ENCODE measurements at regions not wholly inside any gene's neighbourhood (a gene's known extent, or its start where the extent isn't known, plus 50 kb on each side); places are given as distances from the start of the nearest gene placed in this dataset.

DNA sequence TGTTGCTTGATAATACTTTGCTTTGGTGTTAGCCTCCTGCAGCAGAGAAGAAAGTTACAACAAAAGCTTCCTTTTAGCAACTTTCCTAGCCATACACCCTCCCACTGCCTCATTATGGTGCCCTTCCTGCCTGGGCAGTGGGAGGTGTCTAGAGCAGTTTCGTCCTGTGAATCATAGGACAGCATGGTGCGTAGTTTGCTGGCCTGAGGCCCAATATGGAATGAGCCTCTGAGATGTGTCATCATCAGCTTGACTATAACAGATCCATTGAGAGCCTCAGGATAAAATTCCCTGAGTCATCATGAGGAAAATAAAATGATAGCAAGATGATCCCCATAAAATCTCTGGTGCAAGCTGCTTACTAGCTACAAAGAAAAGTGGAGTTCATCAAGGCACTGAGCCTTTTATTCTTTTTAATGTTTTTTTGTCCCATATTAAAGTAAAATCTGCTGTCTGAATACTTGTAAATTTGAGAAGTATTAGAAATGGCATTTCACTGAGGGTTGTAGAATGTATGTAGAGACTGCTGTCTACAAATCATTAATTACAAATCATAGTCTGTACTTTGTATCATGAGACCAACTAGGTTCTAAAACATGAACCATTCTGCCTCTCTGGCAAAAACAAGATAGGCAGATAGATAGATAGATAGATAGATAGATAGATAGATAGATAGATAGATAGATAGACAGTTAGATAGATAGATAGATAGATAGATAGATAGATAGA is 303.0 kb upstream of the PDE4D start:
- DNase-seq: no peak
- Histone ChIP-seq H3K4me1 (no peaks in the 10 kb centered on the region), H3K27me3 (no peaks in the 10 kb centered on the region), H3K4me3 (no peak overlapping the region), H3K36me3 (no peaks in the 10 kb centered on the region), H3K9me3 (no peaks in the 10 kb centered on the region), H3K27ac (no peak overlapping the region)
- in situ Hi-C loops (cut with MboI; ENCODE audit: low pct_ligation_motif_present in 1 of 4, low pct_unique_long_range_greater_than_20kb in 1 of 4, low sequenced_read_pairs in 3 of 4) (no loop called here), intact Hi-C loops (cut with DNase I; ENCODE audit: low total_unique reads) (no loop called here)
- 70% methylated on average over 2 of the region's 2 CpGs; no CpG with 5 or more reads in 1 of the 2 donors for WGBS, 2 donors (ENCODE audit: low coverage in 1 of 2)
- TF ChIP-seq POLR2AphosphoS5 (IDR thresholded peaks at IDR 0.05) (no peak), EP300 (IDR thresholded peaks at IDR 0.05; ENCODE audit: low read depth) (no peak), POLR2A (IDR thresholded peaks at IDR 0.05) (no peak)
- TF ChIP-seq, protein P1, sequence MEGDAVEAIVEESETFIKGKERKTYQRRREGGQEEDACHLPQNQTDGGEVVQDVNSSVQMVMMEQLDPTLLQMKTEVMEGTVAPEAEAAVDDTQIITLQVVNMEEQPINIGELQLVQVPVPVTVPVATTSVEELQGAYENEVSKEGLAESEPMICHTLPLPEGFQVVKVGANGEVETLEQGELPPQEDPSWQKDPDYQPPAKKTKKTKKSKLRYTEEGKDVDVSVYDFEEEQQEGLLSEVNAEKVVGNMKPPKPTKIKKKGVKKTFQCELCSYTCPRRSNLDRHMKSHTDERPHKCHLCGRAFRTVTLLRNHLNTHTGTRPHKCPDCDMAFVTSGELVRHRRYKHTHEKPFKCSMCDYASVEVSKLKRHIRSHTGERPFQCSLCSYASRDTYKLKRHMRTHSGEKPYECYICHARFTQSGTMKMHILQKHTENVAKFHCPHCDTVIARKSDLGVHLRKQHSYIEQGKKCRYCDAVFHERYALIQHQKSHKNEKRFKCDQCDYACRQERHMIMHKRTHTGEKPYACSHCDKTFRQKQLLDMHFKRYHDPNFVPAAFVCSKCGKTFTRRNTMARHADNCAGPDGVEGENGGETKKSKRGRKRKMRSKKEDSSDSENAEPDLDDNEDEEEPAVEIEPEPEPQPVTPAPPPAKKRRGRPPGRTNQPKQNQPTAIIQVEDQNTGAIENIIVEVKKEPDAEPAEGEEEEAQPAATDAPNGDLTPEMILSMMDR (IDR thresholded peaks at IDR 0.05): no peak

DNA sequence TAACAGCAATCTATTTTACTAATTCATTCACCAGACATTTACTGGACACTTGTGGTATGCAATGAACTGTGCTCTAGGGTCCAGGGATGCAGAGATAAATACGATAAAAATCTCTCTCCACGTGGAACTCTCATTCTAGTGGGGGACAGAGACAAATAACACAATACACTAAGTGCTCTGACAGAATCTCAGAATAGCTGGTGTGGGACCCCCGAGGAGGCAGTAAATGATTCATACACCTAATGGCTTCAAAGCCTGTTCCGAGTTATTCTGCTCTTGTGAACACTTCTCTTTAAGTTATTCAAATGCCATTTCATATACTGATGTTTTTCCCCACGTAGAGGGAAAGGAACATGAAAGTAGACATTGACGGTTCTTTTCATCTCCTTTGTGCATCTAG is 302.0 kb upstream of the PDE4D start:
- H3K27me3 ChIP-seq: no peaks in the 10 kb centered on the region
- TF ChIP-seq, protein P1 (IDR thresholded peaks at IDR 0.05): no peak
- TF ChIP-seq POLR2AphosphoS5 (IDR thresholded peaks at IDR 0.05) (no peak), EP300 (IDR thresholded peaks at IDR 0.05; ENCODE audit: low read depth) (no peak), POLR2A (IDR thresholded peaks at IDR 0.05) (no peak)
- WGBS, 2 donors (ENCODE audit: low coverage in 1 of 2): 68 to 82% methylated on average over 3 to 6 of the region's 6 CpGs
- H3K4me1 ChIP-seq: no peaks in the 10 kb centered on the region
- intact Hi-C loops (cut with DNase I; ENCODE audit: low total_unique reads): no loop called here
- no peak overlapping the region for H3K4me3 ChIP-seq
- no peak for DNase-seq
- in situ Hi-C loops (cut with MboI; ENCODE audit: low pct_ligation_motif_present in 1 of 4, low pct_unique_long_range_greater_than_20kb in 1 of 4, low sequenced_read_pairs in 3 of 4): no loop called here
- no peak overlapping the region for H3K27ac ChIP-seq
- no peaks in the 10 kb centered on the region for H3K9me3 ChIP-seq
- H3K36me3 ChIP-seq: no peaks in the 10 kb centered on the region

DNA sequence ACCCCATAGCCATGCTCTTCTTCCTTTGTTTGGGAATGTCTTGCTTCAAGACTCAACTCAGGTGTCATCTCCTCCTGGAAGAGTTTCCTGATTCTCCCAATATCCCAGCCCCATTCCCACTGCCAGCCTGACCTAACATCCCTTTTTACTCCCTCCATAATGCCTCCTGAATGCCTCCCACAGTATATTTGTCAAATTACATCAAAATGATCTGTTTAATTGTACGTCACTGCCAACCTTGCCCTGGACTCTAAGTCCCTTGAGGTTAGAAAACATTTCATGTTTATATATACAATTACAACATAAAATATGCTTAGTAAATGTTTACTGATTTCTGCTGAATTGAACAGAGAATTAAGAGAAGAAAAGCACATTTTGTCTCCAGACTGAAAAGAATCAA is 301.6 kb upstream of the PDE4D start:
- H3K27me3 ChIP-seq: no peaks in the 10 kb centered on the region
- no peaks in the 10 kb centered on the region for H3K36me3 ChIP-seq
- H3K4me1 ChIP-seq: no peaks in the 10 kb centered on the region
- intact Hi-C loops (cut with DNase I; ENCODE audit: low total_unique reads): no loop called here
- in situ Hi-C loops (cut with MboI; ENCODE audit: low pct_ligation_motif_present in 1 of 4, low pct_unique_long_range_greater_than_20kb in 1 of 4, low sequenced_read_pairs in 3 of 4): no loop called here
- no peak overlapping the region for H3K4me3 ChIP-seq
- TF ChIP-seq, protein P1 (IDR thresholded peaks at IDR 0.05): no peak
- no peak overlapping the region for H3K27ac ChIP-seq
- no peaks in the 10 kb centered on the region for H3K9me3 ChIP-seq
- no peak for DNase-seq
- 75 to 82% methylated on average over 1 of the region's 1 CpG for WGBS, 2 donors (ENCODE audit: low coverage in 1 of 2)

DNA sequence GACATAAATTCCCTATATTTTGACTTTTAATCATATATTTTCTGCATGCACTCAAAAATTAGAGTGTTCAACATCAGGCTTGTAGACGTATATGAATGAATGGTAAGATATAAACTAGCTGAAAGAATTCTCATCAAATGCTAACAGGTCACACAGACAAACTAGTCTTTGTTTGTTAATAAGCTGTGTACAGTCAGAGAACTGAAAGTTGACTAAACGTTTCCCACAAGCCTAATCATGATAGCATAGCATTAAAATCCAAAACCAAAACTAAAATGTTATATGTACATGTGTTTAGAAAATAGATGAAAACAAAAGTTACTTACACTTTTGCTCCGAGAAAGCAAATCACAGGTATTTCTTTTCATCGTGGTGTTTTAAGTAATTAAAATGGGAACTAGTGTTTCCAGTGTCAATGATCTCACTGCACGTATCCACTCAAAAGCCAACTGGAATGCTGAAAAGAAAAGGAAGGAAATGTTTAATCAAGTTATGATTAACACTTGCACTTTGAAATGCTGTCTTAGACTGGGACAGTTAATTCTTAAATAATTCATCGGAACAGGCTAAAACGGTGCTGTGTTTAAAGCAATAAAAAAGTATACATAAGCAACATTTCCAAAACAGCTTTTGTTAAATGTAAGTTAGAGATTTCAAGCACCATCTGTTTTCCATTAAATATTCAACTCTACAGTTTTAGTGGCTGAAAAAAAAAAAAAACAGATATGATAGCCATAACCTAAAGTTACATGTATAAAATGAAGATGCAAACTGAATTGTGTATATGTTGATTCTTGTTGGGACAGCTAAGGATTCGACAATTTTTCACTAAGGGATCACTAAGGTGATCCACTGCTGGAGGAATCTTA is 291.9 kb upstream of the PDE4D start:
- in situ Hi-C loops (cut with MboI; ENCODE audit: low pct_ligation_motif_present in 1 of 4, low pct_unique_long_range_greater_than_20kb in 1 of 4, low sequenced_read_pairs in 3 of 4): no loop called here
- Histone ChIP-seq H3K4me3 (no peak overlapping the region), H3K4me1 (no peaks in the 10 kb centered on the region), H3K36me3 (no peaks in the 10 kb centered on the region), H3K27me3 (no peaks in the 10 kb centered on the region), H3K9me3 (no peaks in the 10 kb centered on the region), H3K27ac (no peak overlapping the region)
- 65 to 71% methylated on average over 8 of the region's 8 CpGs for WGBS, 2 donors (ENCODE audit: low coverage in 1 of 2)
- no peak for DNase-seq
- intact Hi-C loops (cut with DNase I; ENCODE audit: low total_unique reads): no loop called here
- TF ChIP-seq POLR2A (IDR thresholded peaks at IDR 0.05): no peak
- TF ChIP-seq EP300 (IDR thresholded peaks at IDR 0.05; ENCODE audit: low read depth): no peak
- no peak for TF ChIP-seq POLR2AphosphoS5 (IDR thresholded peaks at IDR 0.05)
- TF ChIP-seq, protein P1 (IDR thresholded peaks at IDR 0.05): no peak

Measured in transverse colon (tissue), 4 donors.